ENCODE measurements at regions not wholly inside any gene's neighbourhood (a gene's known extent, or its start where the extent isn't known, plus 50 kb on each side); places are given as distances from the start of the nearest gene placed in this dataset.
"Not testable (repeated sequence)": the region's sequence is repeated elsewhere in the genome, so short reads cannot be mapped to it uniquely, and the experiment has no call there.

DNA sequence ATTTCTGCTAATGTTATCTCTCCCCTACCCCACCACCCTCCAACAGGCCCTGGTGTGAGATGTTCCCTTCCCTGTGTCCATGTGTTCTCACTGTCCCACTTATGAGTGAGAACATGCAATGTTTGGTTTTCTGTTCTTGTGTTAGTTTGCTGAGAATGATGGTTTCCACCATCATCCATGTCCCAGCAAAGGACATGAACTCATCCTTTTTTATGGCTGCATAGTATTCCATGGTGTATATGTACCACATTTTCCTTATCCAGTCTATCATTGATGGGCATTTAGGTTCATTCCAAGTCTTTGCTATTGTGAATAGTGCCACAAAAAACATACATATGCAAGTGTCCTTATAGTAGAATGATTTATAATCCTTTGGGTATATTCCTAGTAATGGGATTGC, 104.5 kb downstream of the ZNF33B start:
- H3K4me3 ChIP-seq (ENCODE audit: low read depth, poor library complexity, severe bottlenecking); intact Hi-C loops (cut with DNase I; ENCODE audit: low total_unique reads); DNase-seq (ENCODE audit: low spot score in 2 of 2): not testable (repeated sequence)

DNA sequence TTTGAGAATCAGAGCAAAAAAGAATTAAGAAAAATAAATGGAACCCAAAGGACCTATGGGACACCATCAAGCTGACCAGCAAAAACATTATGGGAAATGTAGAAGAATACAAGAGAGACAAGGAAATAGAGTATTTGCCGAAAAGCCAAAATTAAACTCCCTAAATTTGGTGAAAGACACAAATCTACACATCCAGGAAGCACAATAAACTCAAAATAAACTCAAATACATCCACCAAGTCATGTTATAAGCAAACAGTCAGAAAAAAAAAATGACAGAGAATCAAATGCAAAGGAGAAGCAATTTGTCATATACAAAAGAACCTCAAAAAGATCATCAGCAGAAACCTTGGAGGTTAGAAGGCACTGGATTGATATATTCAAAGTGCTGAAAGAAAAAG, 105.4 kb downstream of the ZNF33B start:
- 97 to 98% methylated on average over 1 of the region's 1 CpG for WGBS, 2 donors
- no peak for DNase-seq (ENCODE audit: low spot score in 2 of 2)
- intact Hi-C loops (cut with DNase I; ENCODE audit: low total_unique reads), result no loop called here
- no peak for TF ChIP-seq POLR2A (IDR thresholded peaks at IDR 0.05)
- TF ChIP-seq, protein P1, sequence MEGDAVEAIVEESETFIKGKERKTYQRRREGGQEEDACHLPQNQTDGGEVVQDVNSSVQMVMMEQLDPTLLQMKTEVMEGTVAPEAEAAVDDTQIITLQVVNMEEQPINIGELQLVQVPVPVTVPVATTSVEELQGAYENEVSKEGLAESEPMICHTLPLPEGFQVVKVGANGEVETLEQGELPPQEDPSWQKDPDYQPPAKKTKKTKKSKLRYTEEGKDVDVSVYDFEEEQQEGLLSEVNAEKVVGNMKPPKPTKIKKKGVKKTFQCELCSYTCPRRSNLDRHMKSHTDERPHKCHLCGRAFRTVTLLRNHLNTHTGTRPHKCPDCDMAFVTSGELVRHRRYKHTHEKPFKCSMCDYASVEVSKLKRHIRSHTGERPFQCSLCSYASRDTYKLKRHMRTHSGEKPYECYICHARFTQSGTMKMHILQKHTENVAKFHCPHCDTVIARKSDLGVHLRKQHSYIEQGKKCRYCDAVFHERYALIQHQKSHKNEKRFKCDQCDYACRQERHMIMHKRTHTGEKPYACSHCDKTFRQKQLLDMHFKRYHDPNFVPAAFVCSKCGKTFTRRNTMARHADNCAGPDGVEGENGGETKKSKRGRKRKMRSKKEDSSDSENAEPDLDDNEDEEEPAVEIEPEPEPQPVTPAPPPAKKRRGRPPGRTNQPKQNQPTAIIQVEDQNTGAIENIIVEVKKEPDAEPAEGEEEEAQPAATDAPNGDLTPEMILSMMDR (IDR thresholded peaks at IDR 0.05), result no peak
- no peak overlapping the region for H3K4me3 ChIP-seq (ENCODE audit: low read depth, poor library complexity, severe bottlenecking)

DNA sequence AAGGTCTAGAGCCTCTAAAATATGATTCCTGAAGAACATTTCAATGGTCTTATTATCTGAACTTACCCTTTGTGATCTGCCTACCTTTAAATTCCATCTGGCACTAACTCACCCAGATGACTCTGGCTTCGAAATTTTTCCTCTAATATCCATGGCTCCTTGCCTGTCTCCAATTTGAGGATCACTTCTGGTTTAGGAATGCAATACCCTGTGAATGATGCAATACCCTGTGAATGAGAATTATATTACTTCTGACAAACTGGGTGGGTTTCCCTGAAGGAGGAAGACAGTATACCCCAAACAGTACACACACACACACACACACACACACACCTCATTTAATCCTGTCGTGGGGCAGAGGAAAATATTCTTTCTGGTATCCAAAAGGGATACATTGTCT, 115.3 kb downstream of the ZNF33B start:
- no peak overlapping the region for H3K4me3 ChIP-seq (ENCODE audit: low read depth, poor library complexity, severe bottlenecking)
- TF ChIP-seq POLR2A (IDR thresholded peaks at IDR 0.05), result no peak
- TF ChIP-seq, protein P1 (IDR thresholded peaks at IDR 0.05), result no peak
- no peak for DNase-seq (ENCODE audit: low spot score in 2 of 2)
- intact Hi-C loops (cut with DNase I; ENCODE audit: low total_unique reads), result no loop called here
- WGBS, 2 donors, result 97 to 98% methylated on average over 2 of the region's 2 CpGs

DNA sequence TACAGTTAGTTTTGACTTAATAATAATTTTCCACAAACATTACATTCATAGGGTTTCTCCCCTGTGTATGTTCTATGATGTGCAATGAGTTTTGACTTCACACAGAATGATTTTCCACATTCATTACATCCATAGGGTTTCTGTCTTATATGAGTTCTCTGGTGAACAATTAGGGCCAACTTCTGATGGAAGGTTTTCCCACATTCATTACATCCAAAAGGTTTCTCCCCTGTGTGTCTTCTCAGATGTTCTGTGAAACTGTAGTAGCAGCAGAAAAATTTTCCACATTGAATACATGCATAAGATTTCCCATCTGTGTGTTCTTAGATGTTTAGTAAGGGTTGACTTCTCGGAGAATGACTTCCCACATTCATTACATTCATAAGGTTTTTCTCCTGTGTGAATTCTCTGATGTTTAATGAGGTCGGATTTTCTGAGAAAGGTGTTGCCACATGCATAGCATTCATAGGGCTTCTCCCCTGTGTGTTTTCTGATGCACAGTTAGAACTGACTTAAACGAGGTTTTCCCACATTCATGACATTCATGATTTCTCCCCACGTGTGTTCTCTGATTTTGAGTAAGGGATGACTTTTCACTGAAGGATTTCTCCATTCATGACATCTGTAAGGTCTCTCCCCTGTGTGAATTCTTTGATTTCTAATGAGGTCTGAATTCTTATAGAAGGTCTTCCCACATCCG, 118.5 kb downstream of the ZNF33B start:
- 98% methylated on average over 5 of the region's 5 CpGs for WGBS, 2 donors
- H3K4me3 ChIP-seq (ENCODE audit: low read depth, poor library complexity, severe bottlenecking), result no peak overlapping the region
- no peak for TF ChIP-seq POLR2A (IDR thresholded peaks at IDR 0.05)
- TF ChIP-seq, protein P1 (IDR thresholded peaks at IDR 0.05), result no peak
- intact Hi-C loops (cut with DNase I; ENCODE audit: low total_unique reads), result no loop called here
- DNase-seq (ENCODE audit: low spot score in 2 of 2), result no peak

DNA sequence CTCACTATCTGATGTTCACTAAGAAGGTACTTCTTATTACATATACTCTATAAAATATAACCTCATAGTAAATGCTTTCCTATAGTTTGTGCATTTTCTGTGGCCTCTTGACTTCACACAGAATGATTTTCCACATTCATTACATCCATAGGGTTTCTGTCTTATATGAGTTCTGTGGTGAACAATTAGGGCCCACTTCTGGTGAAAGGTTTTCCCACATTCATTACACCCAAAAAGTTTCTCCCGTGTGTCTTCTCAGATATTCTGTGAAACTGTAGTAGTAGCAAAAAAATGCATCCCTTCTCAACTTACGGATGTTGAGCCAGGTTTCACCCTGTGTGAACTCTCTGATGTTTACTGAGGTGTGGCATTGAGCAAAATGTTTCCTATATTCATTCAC, 119.3 kb downstream of the ZNF33B start:
- no peak for DNase-seq (ENCODE audit: low spot score in 2 of 2)
- no peak overlapping the region for H3K4me3 ChIP-seq (ENCODE audit: low read depth, poor library complexity, severe bottlenecking)
- 97 to 100% methylated on average over 2 of the region's 2 CpGs for WGBS, 2 donors
- intact Hi-C loops (cut with DNase I; ENCODE audit: low total_unique reads), result no loop called here
- TF ChIP-seq POLR2A (IDR thresholded peaks at IDR 0.05), result no peak

DNA sequence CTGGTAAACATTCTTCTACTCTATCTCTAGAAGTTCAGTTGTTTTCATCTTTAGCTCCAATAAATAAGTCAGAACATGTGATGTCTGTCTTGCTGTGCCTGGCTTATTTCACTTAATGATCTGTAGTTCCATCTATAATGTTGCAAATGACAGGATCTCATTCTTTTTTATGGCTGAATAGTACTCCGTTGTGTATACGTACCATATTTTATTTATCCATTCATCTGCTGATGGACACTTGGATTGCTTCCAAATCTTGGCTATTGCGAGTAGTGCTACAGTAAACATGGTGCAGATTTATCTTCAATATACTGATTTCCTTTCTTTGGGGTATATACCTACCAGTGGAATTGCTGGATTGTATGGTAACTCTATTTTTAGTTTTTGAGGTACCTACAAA, 124.4 kb downstream of the ZNF33B start:
- WGBS, 2 donors, result 98 to 99% methylated on average over 3 of the region's 3 CpGs
- TF ChIP-seq POLR2A (IDR thresholded peaks at IDR 0.05), result no peak
- TF ChIP-seq, protein P1 (IDR thresholded peaks at IDR 0.05), result no peak
- no peak for DNase-seq (ENCODE audit: low spot score in 2 of 2)
- no peak overlapping the region for H3K4me3 ChIP-seq (ENCODE audit: low read depth, poor library complexity, severe bottlenecking)
- intact Hi-C loops (cut with DNase I; ENCODE audit: low total_unique reads), result no loop called here

DNA sequence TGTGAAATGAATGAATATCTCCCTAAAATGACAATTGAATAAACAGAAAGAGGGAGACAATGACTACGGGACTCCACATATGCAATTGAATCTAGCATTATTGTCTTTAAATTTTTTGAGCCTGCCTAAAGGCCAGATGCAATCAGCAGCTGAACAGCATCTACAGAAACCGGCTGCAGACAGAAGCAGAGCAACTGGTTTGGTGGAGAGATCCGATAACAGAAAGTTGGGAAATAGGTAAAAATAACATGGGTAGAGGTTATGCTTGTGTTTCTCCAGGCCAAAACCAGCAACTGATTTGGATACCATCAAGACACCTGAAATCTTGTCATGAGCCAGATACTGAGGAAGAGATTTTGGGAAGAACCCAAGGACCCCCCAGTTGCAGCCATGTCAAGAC, 146.6 kb downstream of the ZNF33B start:
- H3K4me3 ChIP-seq (ENCODE audit: low read depth, poor library complexity, severe bottlenecking), result no peak overlapping the region
- intact Hi-C loops (cut with DNase I; ENCODE audit: low total_unique reads), result no loop called here
- DNase-seq (ENCODE audit: low spot score in 2 of 2), result no peak
- WGBS, 2 donors, result 82 to 88% methylated on average over 3 of the region's 3 CpGs
- TF ChIP-seq, protein P1 (IDR thresholded peaks at IDR 0.05), result no peak
- no peak for TF ChIP-seq POLR2A (IDR thresholded peaks at IDR 0.05)

Measured in lower leg skin (tissue), 4 donors.